ENCODE measurements at regions not wholly inside any gene's neighbourhood (a gene's known extent, or its start where the extent isn't known, plus 50 kb on each side); places are given as distances from the start of the nearest gene placed in this dataset.

GRCh38 chr11:20249796-20250195 is 89.5 kb upstream of the DBX1 start:
- DNase-seq = no peak

GRCh38 chr11:20249378-20249777 is 89.1 kb upstream of the DBX1 start:
- peak; percentile 25 for DNase-seq

- no peak for DNase-seq
These were observed 88.6 kb upstream of the DBX1 start for GRCh38 chr11:20248871-20249270.

GRCh38 chr11:20248121-20248772 is 88.0 kb upstream of the DBX1 start:
- no peak for DNase-seq

GRCh38 chr11:20247591-20248007 is 87.3 kb upstream of the DBX1 start:
- no peak for DNase-seq

GRCh38 chr11:20243974-20244373 is 83.7 kb upstream of the DBX1 start:
- no peak for DNase-seq

- DNase-seq = no peak
These were observed 78.4 kb upstream of the DBX1 start for GRCh38 chr11:20238712-20239111.

GRCh38 chr11:20235164-20235563 is 74.9 kb upstream of the DBX1 start:
- DNase-seq = no peak

GRCh38 chr11:20227631-20228030 is 67.4 kb upstream of the DBX1 start:
- DNase-seq = no peak

- DNase-seq = no peak
These were observed 66.7 kb upstream of the DBX1 start for GRCh38 chr11:20226933-20227332.

GRCh38 chr11:20221566-20221965 is 61.3 kb upstream of the DBX1 start:
- DNase-seq = no peak

- DNase-seq = no peak
These were observed 53.5 kb upstream of the DBX1 start for GRCh38 chr11:20213790-20214189.

- no peak for DNase-seq
These were observed 51.4 kb upstream of the DBX1 start for GRCh38 chr11:20211691-20212090.
